HG03045 (cell line): ENCODE measurements at regions not wholly inside any gene's neighbourhood (a gene's known extent, or its start where the extent isn't known, plus 50 kb on each side); places are given as distances from the start of the nearest gene placed in this dataset.

Experiments
- ATAC-seq: cut with Tn5 transposase; IDR thresholded peaks from one replicate; pipeline ENCODE4 v1.9.1; 2021; ENCODE audit warnings: mild to moderate bottlenecking, moderate library complexity; ENCODE audit not compliant: unreplicated experiment

- ATAC-seq: no peak
Observed at GRCh38 chr9:129321286-129322021, 143.4 kb upstream of the IER5L start.

- ATAC-seq: no peak
Observed at GRCh38 chr9:129320575-129321285, 142.7 kb upstream of the IER5L start.

- ATAC-seq: no peak
Observed at GRCh38 chr9:129319938-129320481, 141.9 kb upstream of the IER5L start.

- no peak for ATAC-seq
Observed at GRCh38 chr9:129319076-129319937, 141.2 kb upstream of the IER5L start.

GRCh38 chr9:129318121-129319075 is 140.3 kb upstream of the IER5L start:
- ATAC-seq: no peak

GRCh38 chr9:129317179-129318011 is 139.3 kb upstream of the IER5L start:
- no peak for ATAC-seq

- no peak for ATAC-seq
Observed at GRCh38 chr9:129316281-129317030, 138.4 kb upstream of the IER5L start.

GRCh38 chr9:129313331-129313955 is 135.4 kb upstream of the IER5L start:
- ATAC-seq: no peak

GRCh38 chr9:129312251-129313122 is 134.4 kb upstream of the IER5L start:
- no peak for ATAC-seq

GRCh38 chr9:129311643-129312042 is 133.6 kb upstream of the IER5L start:
- no peak for ATAC-seq

- no peak for ATAC-seq
Observed at GRCh38 chr9:129310666-129311350, 132.7 kb upstream of the IER5L start.

GRCh38 chr9:129309906-129310305 is 131.8 kb upstream of the IER5L start:
- ATAC-seq: no peak

- ATAC-seq: no peak
Observed at GRCh38 chr9:129309041-129309430, 131.0 kb upstream of the IER5L start.

GRCh38 chr9:129307227-129307970 is 129.3 kb upstream of the IER5L start:
- ATAC-seq: no peak

- ATAC-seq: no peak
Observed at GRCh38 chr9:129306318-129306973, 128.4 kb upstream of the IER5L start.
